GM23248 (cell line): ENCODE measurements at regions not wholly inside any gene's neighbourhood (a gene's known extent, or its start where the extent isn't known, plus 50 kb on each side); places are given as distances from the start of the nearest gene placed in this dataset.
"Not testable (repeated sequence)": the region's sequence is repeated elsewhere in the genome, so short reads cannot be mapped to it uniquely, and the experiment has no call there.

Source experiments
- EZH2 ChIP-seq: fragments of 200-600 bp; sonication (generic); IDR thresholded peaks from 2 replicates; pipeline ENCODE4 v1.6.1; 2018; ENCODE audit warnings: antibody characterized with exemption, mild to moderate bottlenecking; ENCODE audit not compliant: insufficient read depth, poor library complexity, severe bottlenecking
- EZH2phosphoT487 ChIP-seq: fragments of 200-600 bp; sonication (generic); IDR thresholded peaks from 2 replicates; pipeline ENCODE4 v1.6.1; 2018; ENCODE audit warnings: antibody characterized with exemption, moderate library complexity, mild to moderate bottlenecking, low read depth; ENCODE audit not compliant: insufficient read depth

DNA sequence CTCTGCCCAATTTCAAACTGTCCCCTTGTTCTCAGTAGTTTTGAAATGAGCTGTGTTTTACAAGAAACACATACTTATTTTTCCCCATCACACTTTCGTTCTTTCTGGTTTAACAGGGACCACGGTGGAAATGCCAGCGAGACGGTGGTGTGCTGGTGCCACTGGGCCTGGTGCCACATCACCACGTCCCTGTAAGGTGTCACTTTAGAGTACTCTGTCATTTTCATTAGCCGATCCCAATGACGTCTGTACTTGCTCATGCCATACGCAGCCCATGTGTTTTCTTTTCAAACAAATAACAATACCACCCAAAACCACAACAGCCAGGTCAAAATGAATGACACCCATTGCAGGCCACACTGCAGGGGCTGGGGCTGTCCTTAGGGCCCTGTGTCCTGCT lies 4416.8 kb upstream of the TPTE start:
- not testable (repeated sequence) for TF ChIP-seq EZH2, EZH2phosphoT487
